Fibroblast of peridontal ligament (primary cell): ENCODE measurements at regions not wholly inside any gene's neighbourhood (a gene's known extent, or its start where the extent isn't known, plus 50 kb on each side); places are given as distances from the start of the nearest gene placed in this dataset.
"Not testable (repeated sequence)": the region's sequence is repeated elsewhere in the genome, so short reads cannot be mapped to it uniquely, and the experiment has no call there.

Source experiments
- DNase-seq: peaks from one replicate; pipeline ENCODE4 v3.0.0-alpha.2; 2010; ENCODE audit errors: extremely low read depth

DNA sequence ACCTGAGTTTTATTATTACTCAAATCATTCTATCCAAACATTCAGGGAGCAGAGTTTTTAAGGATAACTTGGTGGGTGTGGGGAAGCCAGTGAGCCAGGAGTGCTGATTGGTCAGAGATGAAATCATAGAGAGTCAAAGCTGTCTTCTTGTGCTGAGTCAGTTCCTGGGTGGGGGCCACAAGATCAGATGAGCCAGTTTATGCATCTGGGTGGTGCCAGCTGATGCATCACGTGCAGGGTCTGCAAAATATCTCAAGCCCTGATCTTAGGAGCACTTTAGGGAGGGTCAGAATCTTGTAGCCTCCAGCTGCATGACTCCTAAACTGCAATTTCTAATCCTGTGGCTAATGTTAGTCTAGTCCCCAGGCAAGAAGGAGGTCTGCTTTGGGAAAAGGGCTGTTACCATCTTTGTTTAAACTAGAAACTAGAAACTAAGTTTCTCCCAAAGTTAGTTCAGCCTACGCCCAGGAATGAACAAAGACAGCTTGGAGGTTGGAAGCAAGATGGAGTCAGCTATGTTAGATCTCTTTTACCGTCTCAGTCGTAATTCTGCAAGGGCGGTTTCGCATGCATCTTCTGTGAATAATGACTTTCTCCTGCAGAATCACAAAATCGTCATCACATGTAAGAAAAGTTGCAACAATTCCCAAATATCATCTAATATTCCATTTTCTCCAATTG is 97.5 kb downstream of the ZNF664 start:
- not testable (repeated sequence) for DNase-seq

DNA sequence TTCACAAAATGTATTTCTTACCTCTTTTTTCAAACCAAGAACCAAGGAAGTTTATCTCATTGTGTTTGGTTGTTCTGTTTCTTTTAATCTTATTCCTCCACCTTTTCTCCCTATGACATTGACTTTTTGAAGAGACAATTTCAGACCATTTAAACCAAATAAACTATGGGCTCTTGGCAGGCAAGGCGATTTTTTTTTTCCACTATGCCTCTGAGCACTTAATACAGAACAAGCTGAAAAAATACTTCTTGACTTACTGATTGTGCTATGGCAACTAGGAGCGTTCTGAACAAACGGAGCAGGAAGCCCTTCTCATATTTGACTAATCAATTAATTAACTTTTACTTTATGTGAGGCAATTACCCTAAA is 98.0 kb downstream of the ZNF664 start:
- no peak for DNase-seq

DNA sequence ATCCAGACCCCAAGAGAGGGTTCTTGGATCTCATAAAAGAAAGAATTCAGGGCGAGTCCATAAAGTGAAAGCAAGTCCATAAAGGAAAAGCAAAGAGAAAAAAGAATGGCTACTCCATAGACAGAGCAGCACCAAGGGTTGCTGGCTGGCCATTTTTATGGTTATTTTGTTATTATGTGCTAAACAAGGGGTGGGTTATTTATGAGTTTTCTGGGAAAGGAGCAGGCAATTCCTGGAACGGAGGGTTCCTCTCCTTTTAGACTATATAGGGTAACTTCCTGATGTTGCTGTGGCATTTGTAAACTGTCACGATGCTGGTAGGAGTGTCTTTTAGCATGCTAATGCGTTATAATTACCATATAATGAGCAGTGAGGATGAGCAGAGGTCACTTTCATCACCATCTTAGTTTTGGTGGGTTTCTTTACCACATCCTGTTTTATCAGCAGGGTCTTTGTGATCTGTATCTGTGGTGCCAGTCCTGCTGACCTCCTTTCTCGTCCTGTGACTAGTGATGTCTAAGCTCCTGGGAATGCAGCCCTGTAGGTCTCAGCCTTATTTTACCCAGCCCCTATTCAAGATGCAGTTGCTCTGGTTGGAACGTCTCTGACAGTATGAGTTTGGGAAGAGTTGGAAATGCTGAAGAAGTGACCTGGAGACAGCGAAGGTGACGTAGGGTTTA is 100.5 kb downstream of the ZNF664 start:
- DNase-seq = no peak

DNA sequence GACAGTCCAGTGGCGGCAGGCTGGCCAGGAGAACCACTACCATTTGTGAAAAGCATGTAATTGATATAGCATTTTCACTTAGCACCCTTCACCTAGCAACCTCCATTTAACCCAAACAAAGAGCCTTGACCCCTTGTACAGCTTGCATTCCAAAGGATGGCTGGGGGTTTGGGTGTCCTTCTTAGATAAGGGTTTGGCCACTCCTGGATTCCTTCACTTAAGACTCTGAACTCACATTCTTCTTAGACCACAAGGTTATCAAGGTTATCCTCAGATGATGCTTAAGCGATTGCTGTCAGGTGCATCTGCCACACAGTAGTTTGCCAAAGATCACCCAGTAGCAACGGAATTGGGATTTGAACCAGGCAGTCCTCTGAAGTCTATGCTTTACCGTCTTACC is 102.8 kb downstream of the ZNF664 start:
- no peak for DNase-seq

DNA sequence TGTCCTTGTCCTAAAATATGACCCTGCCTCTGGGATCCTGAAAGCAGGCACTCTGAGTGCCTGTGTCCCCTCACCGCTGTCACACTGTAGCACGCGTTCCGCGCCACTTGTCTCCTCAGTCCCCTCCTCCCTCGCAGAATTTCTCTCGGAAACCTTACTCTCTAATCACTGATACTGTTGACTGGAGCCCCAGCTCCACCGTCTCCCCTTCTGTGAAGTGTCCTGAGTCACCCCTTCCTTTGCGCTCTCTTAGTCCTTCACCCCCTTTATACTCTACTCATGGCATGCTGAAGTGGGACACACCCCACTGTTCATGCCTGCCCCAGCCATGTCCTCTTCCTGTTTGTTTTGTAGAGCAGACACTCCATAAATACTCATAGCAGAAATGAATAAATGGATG is 104.7 kb downstream of the ZNF664 start:
- DNase-seq = no peak

DNA sequence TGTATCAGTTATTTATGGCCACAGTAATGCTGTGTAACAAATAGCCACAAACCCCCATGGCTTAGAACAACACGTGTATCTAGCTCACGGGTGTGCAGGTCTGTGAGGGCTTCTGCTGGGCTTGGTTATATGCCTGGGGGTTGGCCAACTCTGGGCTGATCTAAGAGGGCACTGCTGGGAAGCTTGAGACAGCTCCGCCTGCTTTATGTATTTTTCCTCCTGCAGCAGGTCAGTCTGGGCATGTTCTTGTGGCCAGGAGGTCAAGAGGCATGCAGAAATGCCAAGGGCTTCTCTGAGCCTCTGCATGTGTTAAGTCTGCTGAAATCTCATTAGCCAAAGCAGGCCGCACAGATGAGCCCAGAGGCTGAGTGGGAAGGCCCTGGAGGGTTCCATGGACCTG is 105.8 kb downstream of the ZNF664 start:
- no peak for DNase-seq

DNA sequence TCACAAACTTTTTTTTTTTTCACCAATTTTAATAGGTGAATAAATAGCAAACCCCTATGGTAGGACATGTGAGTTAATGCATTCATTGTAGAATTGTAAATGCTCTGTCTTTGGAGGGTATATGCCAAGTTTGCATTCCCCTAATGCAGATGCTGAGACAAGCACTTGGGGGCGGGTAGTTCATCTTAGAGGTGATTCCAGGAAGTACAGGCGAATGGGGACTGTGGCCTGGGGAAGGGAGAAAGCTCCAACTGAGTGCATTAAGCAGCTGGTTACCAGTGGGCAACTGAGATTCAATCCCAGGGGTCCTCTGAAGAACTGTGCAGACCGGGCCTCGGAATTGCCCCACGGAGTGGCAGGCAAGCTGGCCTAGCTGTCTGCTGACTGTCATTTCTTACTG is 107.6 kb downstream of the ZNF664 start:
- DNase-seq = no peak

DNA sequence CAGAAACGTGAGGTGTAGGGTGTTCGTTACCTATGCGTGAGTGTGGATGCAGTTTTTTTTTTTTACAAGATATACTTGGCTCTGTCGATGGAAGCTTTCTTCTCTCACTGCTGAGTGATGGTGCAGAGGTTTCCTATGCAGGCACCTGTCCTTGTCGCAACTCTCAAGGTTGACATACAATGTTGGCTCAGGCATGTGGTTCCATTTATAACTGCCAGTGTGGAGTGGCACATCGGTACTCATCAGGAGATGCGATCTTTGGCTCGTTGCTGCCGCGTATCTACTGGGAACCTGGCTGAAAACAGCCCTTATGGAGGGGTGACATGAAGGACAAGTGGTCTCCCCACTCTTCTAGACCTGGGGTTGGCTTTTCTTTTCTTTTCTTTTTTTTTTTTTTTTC is 109.0 kb downstream of the ZNF664 start:
- DNase-seq = no peak

DNA sequence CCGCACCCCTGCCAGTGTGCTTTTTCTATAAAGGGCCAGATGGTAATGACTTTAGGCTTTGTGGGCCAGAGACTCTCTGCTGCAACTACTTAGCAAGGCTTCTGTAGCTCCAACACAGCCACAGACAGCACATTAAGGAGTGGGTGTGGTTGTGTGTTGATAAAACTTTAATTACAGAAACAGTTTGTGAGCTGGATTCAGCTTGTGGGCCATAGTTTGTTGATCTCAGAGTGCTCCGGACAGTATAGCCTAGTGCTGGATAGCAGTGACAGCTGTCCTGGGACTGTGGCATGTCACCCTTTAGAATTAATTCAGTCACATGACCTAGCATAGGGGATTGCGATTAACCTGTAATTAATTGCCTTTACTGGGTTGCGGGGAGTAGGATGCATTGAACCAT is 109.7 kb downstream of the ZNF664 start:
- DNase-seq = no peak

DNA sequence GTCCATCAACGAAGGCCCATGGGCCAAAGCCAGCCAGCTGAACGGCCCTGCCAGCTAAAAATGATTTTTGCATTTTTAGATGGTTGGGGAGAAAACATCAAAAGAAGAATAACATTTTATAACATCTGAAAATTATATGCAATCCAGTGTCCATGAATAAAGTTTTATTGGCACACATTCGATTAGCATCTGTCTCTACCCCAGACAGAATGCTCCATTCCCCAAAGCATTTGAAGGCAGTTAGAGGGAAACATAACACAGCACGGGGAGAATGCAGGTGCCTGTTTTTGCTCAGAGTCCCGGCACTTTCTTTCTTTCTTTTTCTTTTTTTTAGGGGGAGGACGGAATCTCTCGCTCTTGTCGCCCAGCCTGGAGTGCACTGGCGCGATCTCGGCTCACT is 110.7 kb downstream of the ZNF664 start:
- DNase-seq = no peak

DNA sequence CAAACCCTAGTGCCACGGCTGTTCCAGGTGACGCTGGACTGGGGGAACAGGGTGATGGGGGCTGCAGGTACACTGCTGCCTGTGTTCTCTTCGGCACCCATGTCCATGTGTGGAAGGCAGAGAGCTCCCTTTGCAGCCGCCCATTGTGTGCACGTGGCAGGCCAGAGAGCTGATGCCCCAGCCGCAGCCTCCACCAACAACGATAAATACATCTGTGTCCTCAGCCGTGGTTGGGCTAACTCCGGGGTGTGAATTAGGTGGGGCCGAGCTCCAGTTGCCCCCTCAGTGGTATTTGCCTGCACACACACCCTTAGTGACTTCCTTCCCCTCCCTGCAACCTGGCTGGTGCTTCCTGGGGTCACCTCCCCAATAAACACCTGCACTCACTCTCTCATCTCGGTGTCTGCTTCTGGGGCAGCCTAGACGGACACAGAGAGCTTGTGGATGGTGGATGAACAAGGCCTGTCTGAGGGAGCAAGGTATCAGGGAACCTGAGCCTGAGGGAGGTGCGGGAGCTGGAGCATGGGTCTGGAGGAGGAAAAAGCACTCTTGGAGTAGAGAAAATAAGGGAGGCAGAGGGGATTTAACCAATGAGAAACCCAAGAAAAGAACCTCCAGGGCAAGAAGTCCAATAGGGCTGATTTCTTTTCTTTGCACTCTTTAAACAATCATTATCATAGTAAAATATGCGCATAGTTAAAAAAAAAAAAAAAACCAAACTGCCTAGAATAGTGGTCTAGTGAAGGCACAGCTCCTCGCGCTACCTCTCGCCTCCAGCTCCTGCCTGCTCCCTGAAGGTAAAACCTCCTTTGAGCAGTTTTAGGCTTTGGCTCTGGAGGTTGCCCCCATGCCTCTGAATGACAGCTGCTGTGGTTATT is 112.6 kb downstream of the ZNF664 start:
- DNase-seq = no peak

DNA sequence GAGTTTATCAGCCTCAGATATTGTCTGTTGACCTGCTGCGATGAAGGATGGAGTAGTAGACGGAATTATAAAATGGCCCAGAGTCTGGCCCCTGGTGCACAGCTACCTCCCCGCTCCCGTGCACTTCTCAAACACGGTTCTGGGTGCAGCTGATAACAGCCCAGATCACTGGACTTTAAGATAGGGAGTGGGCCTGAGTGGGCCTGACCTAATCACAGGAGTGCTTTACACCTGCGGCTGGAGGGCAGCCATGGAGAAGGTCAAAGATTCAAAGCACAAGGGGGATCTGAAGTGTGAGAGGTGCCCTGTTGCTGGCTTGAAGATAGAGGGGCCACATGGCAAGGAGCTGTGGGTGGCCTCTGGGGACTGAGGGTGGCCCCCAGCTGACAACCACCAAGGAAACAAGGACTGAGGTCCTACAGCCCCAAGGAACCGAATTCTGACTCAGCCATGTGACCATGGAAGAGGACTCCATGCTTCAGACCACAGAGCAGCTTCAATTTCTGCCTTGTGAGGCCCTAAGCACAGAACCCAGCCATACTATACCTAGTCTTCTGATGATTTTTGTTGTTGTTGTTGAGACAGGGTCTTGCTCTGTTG is 113.4 kb downstream of the ZNF664 start:
- no peak for DNase-seq

DNA sequence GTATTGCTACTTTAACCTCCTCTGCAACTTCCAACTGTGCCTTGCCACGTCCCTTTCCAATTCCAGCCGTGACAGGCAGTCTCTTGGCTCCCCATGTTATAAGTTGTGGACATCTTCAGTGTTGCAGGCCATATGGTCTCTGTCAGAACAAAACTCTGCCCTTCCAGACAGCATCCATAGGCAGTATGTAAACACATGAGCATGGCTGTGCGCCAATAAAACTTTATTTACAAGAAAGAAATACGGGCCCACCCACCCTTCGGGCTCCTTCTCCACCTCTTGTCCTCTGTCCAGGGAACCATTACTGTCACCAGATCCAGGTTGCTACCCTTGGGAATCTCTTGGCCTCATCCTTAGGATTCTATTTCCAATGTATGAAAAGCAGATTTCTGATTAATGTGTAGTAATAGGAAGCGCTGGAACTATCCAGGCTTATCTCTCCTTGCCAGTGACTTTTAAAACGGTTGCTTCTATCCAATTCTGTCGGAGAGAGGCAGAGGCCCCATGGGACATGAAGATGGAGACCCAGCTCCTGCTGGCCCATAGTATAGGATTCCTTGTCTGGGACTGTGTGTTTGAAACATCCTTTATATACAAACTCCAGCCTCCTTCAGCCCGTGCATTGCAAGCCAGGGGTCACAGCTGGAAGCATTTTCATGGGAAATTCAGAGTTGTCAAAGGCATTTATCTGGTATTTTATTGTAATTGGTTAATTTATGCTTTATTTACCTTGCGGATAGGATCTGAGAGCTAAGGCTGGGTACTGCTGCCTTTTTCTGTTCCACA is 114.4 kb downstream of the ZNF664 start:
- DNase-seq = no peak

DNA sequence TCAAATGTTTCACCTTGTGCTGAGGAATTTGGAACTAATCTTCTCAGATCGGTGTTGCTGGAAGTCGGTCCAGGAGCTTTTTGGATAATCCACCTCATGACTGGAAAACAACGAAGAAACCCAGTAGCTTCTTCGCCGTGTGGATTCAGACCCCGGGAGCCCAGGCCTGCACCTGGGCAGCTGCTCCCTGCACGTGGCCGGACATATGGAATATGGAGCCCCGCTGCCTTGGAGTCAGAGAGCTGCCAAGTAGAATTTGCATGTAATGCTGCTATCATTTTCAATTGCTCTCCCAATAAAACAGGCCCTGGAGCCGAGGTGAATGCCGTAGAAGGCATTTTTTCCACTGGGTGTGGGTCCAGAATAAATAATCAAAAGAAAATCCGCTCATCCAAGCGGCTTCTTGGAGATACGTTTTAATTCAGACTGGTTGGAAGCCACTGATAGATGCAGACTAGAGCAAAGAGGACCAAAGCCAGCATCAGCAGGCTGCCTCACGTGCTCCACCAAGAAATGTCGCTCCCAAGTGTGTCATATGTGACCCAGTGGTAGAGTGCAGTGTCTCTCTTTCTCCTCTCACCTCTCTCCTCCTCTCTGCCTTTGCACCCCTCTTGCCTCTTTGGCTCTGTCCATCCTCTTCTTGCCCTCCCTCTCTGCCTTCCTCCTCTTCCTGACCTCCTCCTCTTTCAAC is 115.3 kb downstream of the ZNF664 start:
- DNase-seq = no peak

DNA sequence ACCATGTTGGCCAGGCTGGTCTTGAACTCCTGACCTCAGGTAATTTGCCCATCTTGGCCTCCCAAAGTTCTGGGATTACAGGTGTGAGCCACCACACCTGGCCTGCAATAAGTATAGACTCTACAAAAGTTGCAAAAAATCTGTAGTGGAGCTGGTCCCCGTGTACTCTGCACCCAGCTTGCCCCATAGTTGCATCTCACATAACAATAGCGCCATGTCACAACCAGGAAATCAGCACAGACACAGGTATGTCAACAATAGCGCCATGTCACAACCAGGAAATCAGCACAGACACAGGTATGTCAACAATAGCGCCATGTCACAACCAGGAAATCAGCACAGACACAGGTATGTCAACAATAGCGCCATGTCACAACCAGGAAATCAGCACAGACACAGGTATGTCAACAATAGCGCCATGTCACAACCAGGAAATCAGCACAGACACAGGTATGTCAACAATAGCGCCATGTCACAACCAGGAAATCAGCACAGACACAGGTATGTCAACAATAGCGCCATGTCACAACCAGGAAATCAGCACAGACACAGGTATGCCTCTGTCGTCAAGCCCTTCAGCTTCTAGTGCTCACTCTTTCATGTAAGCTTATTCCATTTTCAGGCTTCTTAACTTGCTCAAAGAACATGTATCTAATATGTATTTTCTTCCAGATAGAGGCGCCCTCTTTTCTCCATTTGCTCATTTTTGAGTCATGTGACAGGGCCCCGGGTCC is 116.3 kb downstream of the ZNF664 start:
- DNase-seq = not testable (repeated sequence)

DNA sequence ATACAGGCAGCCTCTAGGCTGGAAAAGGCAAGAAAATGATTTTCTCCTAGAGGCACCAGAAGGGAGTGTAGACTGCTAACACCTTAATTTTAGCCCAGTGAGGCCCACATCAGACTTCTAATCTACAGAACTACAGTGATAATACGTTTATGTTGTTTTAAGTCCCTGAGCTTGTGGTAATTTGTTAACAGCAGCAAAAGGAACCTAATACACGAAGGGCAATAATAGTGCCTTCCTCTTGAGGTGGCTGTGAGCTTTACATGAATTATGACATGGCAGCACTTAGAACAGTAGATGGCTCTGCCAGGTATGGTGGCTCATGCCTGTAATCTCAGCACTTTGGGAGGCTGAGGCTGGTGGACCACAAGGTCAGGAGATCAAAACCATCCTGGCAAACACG is 118.8 kb downstream of the ZNF664 start:
- DNase-seq = no peak

DNA sequence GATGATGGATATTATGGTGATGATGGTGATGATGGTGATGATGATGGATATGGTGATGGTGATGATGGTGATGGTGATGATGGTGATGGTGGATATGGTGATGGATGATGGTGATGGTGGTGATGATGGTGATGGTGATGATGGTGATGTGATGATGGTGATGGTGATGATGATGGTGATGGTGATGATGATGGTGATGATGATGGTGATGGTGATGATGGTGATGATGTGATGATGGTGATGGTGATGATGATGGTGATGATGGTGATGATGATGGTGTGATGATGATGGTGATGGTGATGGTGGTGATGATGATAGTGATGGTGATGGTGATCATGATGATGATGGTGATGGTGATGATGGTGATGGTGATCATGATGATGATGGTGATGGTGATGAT is 119.5 kb downstream of the ZNF664 start:
- DNase-seq = not testable (repeated sequence)

DNA sequence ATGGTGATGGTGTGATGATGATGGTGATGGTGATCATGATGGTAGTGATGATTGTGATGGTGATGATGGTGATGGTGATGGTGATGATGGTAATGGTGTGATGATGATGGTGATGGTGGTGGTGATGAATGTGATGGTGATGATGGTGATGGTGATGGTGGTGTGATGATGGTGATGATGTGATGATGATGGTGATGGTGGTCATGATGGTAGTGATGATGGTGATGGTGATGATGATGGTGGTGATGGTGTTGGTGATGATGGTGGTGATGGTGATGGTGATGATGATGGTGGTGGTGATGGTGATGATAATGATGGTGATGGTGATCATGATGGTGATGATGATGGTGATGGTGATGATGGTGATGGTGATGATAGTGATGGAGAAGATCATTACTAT is 120.3 kb downstream of the ZNF664 start:
- DNase-seq = no peak

DNA sequence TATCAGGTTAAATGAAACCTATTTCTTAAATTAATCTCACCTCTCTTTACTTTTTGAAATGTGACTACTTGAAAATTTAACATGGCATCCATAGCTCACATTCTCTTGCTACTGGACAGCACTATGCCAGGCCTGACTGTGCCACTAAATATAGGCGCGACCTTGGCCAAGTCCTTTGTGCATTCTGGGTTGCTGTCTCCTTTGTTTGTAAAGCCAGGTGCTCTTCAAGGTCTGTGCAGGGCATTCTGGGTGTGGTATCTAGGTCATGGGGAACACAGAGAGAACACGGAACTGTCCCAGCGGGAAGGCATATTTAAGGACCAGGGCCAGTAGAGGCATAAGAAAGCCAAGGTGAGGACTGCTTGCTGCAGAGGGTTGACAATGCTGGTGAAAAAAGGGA is 121.2 kb downstream of the ZNF664 start:
- no peak for DNase-seq

DNA sequence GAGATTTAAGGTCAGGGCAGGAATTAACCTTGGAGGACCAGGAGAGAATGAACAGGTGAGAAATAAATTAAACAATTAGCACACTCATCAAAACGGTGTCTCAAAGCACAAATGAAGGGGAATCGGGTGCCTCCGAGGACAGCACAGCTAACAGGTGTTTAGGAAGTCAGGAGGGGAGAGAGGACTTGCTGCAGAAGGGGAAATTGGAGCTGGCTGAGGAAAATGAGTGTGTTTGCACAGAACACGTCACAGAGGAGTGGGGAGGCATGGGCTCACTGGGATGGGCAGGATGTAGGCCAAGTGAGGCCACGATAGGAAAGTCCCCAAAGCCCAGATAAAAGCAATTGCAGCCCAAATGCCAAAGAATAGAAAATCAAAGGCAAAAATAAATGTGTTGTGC is 121.7 kb downstream of the ZNF664 start:
- DNase-seq = no peak
